ENCODE measurements at regions not wholly inside any gene's neighbourhood (a gene's known extent, or its start where the extent isn't known, plus 50 kb on each side); places are given as distances from the start of the nearest gene placed in this dataset.

DNA sequence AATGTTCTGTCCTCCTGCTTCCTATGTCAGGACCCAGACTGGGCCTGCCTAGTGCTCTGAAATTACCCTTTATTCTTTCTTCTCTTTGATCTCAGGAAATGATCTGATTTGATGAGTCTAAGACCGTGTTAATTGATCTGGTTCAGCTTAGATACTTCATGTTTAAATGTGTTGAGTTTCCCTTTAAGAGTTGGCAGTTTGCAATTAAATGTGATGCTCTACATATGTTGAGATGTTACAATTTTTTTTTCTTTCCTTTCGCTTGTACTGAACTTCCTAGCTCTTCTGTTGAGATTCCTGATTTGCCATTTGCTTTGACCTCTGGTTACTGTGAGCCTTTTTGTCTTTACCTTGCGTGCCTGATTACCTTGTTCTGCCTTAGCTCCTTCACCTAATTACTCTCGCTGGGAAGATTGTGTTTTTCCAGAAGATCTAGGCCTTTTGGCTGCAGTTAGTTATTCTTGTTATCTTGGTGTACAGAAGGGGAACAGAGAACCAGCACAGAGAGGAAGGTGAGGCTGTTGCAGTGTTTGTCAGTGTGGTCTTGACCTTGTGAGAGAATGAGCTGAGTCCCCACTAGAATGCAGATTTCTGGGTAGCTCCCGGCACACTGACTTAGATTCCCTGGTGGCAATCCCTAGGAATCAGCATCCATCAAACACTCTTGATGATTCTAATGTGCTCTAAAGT, 203.6 kb downstream of the EDEM1 start:
- Histone ChIP-seq H3K9ac (ENCODE audit: extremely low read depth, low read length, poor library complexity, severe bottlenecking) (no peak overlapping the region), H3K27ac (ENCODE audit: low read depth, low read length) (no peak overlapping the region), H3K4me1 (ENCODE audit: control insufficient read depth, insufficient read depth, low read length) (no peaks in the 10 kb centered on the region), H3K36me3 (ENCODE audit: control insufficient read depth, insufficient read depth, low read length) (no peaks in the 10 kb centered on the region), H3K4me3 (ENCODE audit: low read length) (no peak overlapping the region), H3K9me3 (ENCODE audit: control insufficient read depth, low read length) (no peaks in the 10 kb centered on the region), H3K27me3 (ENCODE audit: control insufficient read depth, insufficient read depth, low read length, poor library complexity, severe bottlenecking) (no peaks in the 10 kb centered on the region)
- H3K9me3 Mint-ChIP-seq = no peaks in the 10 kb centered on the region
- no peaks in the 10 kb centered on the region for H3K36me3 Mint-ChIP-seq (ENCODE audit: low read depth)
- H3K27me3 Mint-ChIP-seq (ENCODE audit: insufficient read depth) = peaks cover 3% of the 10 kb centered on the region
- 90 to 100% methylated on average over 1 to 5 of the region's 5 CpGs for WGBS, 2 experiments (ENCODE audit: insufficient coverage in 1 of 2, insufficient read length in 1 of 2)
- H3K4me3 Mint-ChIP-seq = no peak overlapping the region
- peaks cover 5% of the 10 kb centered on the region for H3K4me1 Mint-ChIP-seq
- no peak for DNase-seq
- TF ChIP-seq, protein P1, sequence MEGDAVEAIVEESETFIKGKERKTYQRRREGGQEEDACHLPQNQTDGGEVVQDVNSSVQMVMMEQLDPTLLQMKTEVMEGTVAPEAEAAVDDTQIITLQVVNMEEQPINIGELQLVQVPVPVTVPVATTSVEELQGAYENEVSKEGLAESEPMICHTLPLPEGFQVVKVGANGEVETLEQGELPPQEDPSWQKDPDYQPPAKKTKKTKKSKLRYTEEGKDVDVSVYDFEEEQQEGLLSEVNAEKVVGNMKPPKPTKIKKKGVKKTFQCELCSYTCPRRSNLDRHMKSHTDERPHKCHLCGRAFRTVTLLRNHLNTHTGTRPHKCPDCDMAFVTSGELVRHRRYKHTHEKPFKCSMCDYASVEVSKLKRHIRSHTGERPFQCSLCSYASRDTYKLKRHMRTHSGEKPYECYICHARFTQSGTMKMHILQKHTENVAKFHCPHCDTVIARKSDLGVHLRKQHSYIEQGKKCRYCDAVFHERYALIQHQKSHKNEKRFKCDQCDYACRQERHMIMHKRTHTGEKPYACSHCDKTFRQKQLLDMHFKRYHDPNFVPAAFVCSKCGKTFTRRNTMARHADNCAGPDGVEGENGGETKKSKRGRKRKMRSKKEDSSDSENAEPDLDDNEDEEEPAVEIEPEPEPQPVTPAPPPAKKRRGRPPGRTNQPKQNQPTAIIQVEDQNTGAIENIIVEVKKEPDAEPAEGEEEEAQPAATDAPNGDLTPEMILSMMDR (conservative IDR thresholded peaks at IDR 0.05) = no peak
- H3K27ac Mint-ChIP-seq = no peak overlapping the region

DNA sequence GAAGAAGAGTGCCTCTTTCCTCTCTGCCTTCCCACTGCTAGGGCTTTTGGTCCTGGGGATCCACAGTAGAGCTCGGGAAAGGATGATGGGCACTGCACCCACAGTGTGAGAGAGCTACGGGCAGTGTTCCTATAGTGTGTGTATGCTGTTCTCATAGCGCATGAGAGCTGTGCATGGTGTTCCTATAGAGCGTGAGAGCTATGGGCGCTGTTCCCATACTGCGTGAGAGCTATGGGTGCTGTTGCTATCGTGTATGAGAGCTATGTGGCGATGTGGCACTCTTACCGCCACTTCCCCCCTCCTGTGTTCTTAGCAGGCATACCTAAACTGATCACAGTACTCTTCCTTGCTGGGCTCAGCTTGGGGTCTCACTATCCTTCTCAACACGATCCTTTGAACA, 213.5 kb downstream of the EDEM1 start:
- Histone ChIP-seq H3K27ac (ENCODE audit: low read depth, low read length) (no peak overlapping the region), H3K27me3 (ENCODE audit: control insufficient read depth, insufficient read depth, low read length, poor library complexity, severe bottlenecking) (no peaks in the 10 kb centered on the region), H3K9me3 (ENCODE audit: control insufficient read depth, low read length) (no peaks in the 10 kb centered on the region), H3K36me3 (ENCODE audit: control insufficient read depth, insufficient read depth, low read length) (no peaks in the 10 kb centered on the region), H3K4me3 (ENCODE audit: low read length) (no peak overlapping the region), H3K4me1 (ENCODE audit: control insufficient read depth, insufficient read depth, low read length) (no peaks in the 10 kb centered on the region), H3K9ac (ENCODE audit: extremely low read depth, low read length, poor library complexity, severe bottlenecking) (no peak overlapping the region)
- Mint-ChIP-seq H3K36me3 (ENCODE audit: low read depth) (no peaks in the 10 kb centered on the region), H3K9me3 (no peaks in the 10 kb centered on the region), H3K4me3 (no peak overlapping the region), H3K4me1 (no peaks in the 10 kb centered on the region), H3K27ac (no peak overlapping the region), H3K27me3 (ENCODE audit: insufficient read depth) (no peaks in the 10 kb centered on the region)
- TF ChIP-seq, protein P1 (conservative IDR thresholded peaks at IDR 0.05) = no peak
- WGBS, 2 experiments (ENCODE audit: insufficient coverage in 1 of 2, insufficient read length in 1 of 2) = 90 to 95% methylated on average over 4 to 10 of the region's 10 CpGs
- DNase-seq = no peak

DNA sequence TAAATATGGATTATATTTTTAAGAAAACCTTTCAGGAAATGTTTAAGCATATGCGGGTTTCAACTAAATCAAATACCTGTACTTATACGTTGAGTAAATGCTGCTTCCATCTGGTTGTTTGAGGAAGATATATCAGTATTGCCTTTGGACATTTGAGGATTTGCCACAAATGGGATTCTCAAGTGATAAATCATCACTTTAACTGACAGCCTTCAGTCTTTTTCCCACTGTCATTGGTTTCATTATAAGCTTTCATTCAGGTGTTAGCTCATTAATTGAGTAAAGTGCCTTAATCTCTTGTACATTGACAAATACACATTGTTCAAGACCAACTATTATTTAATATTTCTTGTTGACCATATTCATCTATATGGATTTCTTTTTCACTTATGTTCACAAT, 217.2 kb downstream of the EDEM1 start:
- H3K4me1 Mint-ChIP-seq = no peaks in the 10 kb centered on the region
- H3K27me3 Mint-ChIP-seq (ENCODE audit: insufficient read depth) = no peaks in the 10 kb centered on the region
- no peak overlapping the region for H3K4me3 ChIP-seq (ENCODE audit: low read length)
- no peaks in the 10 kb centered on the region for H3K36me3 Mint-ChIP-seq (ENCODE audit: low read depth)
- H3K36me3 ChIP-seq (ENCODE audit: control insufficient read depth, insufficient read depth, low read length) = no peaks in the 10 kb centered on the region
- no peak for DNase-seq
- H3K4me3 Mint-ChIP-seq = no peak overlapping the region
- 100% methylated on average over 1 of the region's 2 CpGs for WGBS, 2 experiments (ENCODE audit: insufficient coverage in 1 of 2, insufficient read length in 1 of 2)
- H3K9me3 Mint-ChIP-seq = no peaks in the 10 kb centered on the region
- H3K27ac ChIP-seq (ENCODE audit: low read depth, low read length) = no peak overlapping the region
- H3K9ac ChIP-seq (ENCODE audit: extremely low read depth, low read length, poor library complexity, severe bottlenecking) = no peak overlapping the region
- H3K4me1 ChIP-seq (ENCODE audit: control insufficient read depth, insufficient read depth, low read length) = no peaks in the 10 kb centered on the region
- H3K9me3 ChIP-seq (ENCODE audit: control insufficient read depth, low read length) = no peaks in the 10 kb centered on the region
- no peaks in the 10 kb centered on the region for H3K27me3 ChIP-seq (ENCODE audit: control insufficient read depth, insufficient read depth, low read length, poor library complexity, severe bottlenecking)
- TF ChIP-seq, protein P1 (conservative IDR thresholded peaks at IDR 0.05) = no peak
- H3K27ac Mint-ChIP-seq = no peak overlapping the region

Data from endodermal cell (in vitro differentiated cells).